ENCODE measurements at regions not wholly inside any gene's neighbourhood (a gene's known extent, or its start where the extent isn't known, plus 50 kb on each side); places are given as distances from the start of the nearest gene placed in this dataset.

DNA sequence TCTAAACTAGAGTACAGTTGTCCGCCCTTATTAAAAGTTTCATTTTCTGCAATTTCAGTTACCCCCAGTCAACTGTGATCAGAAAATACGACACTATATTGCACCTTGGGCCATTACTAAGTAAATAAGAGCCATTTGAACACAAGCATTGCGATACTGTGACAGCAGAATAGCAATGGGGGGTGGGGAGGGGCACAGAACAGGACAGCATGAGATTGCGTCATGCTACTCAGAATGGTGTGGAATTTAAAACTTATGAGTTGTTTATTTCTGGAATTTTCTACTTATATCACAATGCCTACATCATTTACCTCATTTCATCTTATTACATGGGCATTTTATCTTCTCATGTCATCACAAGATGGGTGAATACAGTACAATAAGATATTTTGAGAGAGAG is 166.3 kb downstream of the MANEA start:
- TF ChIP-seq, protein P1, sequence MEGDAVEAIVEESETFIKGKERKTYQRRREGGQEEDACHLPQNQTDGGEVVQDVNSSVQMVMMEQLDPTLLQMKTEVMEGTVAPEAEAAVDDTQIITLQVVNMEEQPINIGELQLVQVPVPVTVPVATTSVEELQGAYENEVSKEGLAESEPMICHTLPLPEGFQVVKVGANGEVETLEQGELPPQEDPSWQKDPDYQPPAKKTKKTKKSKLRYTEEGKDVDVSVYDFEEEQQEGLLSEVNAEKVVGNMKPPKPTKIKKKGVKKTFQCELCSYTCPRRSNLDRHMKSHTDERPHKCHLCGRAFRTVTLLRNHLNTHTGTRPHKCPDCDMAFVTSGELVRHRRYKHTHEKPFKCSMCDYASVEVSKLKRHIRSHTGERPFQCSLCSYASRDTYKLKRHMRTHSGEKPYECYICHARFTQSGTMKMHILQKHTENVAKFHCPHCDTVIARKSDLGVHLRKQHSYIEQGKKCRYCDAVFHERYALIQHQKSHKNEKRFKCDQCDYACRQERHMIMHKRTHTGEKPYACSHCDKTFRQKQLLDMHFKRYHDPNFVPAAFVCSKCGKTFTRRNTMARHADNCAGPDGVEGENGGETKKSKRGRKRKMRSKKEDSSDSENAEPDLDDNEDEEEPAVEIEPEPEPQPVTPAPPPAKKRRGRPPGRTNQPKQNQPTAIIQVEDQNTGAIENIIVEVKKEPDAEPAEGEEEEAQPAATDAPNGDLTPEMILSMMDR (IDR thresholded peaks at IDR 0.05): no peak
- TF ChIP-seq POLR2AphosphoS5 (IDR thresholded peaks at IDR 0.05; ENCODE audit: low read depth, low read length) (no peak), TCF7L2 (IDR thresholded peaks at IDR 0.05; ENCODE audit: low read depth, low read length) (no peak), SIN3A (IDR thresholded peaks at IDR 0.05; ENCODE audit: borderline replicate concordance, insufficient read depth, low read depth, low read length) (no peak)
- TF ChIP-seq, protein P2, sequence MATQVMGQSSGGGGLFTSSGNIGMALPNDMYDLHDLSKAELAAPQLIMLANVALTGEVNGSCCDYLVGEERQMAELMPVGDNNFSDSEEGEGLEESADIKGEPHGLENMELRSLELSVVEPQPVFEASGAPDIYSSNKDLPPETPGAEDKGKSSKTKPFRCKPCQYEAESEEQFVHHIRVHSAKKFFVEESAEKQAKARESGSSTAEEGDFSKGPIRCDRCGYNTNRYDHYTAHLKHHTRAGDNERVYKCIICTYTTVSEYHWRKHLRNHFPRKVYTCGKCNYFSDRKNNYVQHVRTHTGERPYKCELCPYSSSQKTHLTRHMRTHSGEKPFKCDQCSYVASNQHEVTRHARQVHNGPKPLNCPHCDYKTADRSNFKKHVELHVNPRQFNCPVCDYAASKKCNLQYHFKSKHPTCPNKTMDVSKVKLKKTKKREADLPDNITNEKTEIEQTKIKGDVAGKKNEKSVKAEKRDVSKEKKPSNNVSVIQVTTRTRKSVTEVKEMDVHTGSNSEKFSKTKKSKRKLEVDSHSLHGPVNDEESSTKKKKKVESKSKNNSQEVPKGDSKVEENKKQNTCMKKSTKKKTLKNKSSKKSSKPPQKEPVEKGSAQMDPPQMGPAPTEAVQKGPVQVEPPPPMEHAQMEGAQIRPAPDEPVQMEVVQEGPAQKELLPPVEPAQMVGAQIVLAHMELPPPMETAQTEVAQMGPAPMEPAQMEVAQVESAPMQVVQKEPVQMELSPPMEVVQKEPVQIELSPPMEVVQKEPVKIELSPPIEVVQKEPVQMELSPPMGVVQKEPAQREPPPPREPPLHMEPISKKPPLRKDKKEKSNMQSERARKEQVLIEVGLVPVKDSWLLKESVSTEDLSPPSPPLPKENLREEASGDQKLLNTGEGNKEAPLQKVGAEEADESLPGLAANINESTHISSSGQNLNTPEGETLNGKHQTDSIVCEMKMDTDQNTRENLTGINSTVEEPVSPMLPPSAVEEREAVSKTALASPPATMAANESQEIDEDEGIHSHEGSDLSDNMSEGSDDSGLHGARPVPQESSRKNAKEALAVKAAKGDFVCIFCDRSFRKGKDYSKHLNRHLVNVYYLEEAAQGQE (IDR thresholded peaks at IDR 0.05; ENCODE audit: insufficient read depth in 1 of 2, low read depth in 2 of 2, low read length in 1 of 2): no peak

Measured in Panc1 (cell line).